GM12878 (cell line): ENCODE measurements at regions not wholly inside any gene's neighbourhood (a gene's known extent, or its start where the extent isn't known, plus 50 kb on each side); places are given as distances from the start of the nearest gene placed in this dataset.

Experiments used
- ATAC-seq: fragments of 200-7000 bp; cut with Tn5 transposase; 3 replicates; pipeline ENCODE4 v1.9.1; 2020; ENCODE audit warnings: mild to moderate bottlenecking, moderate library complexity
- BruUV-seq: library from RNA; stranded (reverse); fragments of 400-500 nt; replicated peaks from 2 replicates; lab custom pipeline; 2021; lab: Mats Ljungman, UMichigan
- CTCF ChIA-PET: fragments of 300-600 bp; sonication (Branson Sonifier 250); formaldehyde crosslinking; extraction: SDS; loops from one replicate; lab custom pipeline; 2021; ENCODE audit warnings: inconsistent platforms; lab: Yijun Ruan, JAX
- POLR2A ChIA-PET: fragments of 350-600 bp; formaldehyde crosslinking; extraction: SDS; loops from one replicate; lab custom pipeline; 2021; ENCODE audit warnings: inconsistent platforms; lab: Charles Lee
- RAD21 ChIA-PET: fragments of 300-600 bp; sonication (Branson Sonifier 250); formaldehyde crosslinking; loops from one replicate; lab custom pipeline; 2023; ENCODE audit warnings: antibody characterized with exemption; ENCODE audit not compliant: unreplicated experiment; lab: Charles Lee
- SMC1A ChIA-PET: fragments of 300-600 bp; sonication (Branson Sonifier 250); formaldehyde crosslinking; loops from one replicate; lab custom pipeline; 2023; ENCODE audit not compliant: unreplicated experiment, uncharacterized antibody; lab: Charles Lee
- DNase-seq: peaks from one replicate; pipeline ENCODE4 v3.0.0-alpha.2; 2011; ENCODE audit warnings: low read depth, low spot score
- FAIRE-seq: peaks from 3 replicates; lab custom pipeline; 2011; peaks lifted over from hg19 to GRCh38; lab: Jason Lieb, UNC
- H2AFZ ChIP-seq: 2 replicates; pipeline ENCODE4 v1.6.0; 2011; ENCODE audit warnings: low read depth, low read length, control low read depth; ENCODE audit not compliant: control insufficient read depth
- H3K27ac ChIP-seq: 2 replicates; pipeline ENCODE4 v1.5.1; 2011; ENCODE audit warnings: control low read depth; ENCODE audit not compliant: control insufficient read depth, insufficient read depth
- H3K27me3 ChIP-seq, 2 experiments: replicated peaks in 1 of 2; 2 replicates each; pipeline versions ENCODE4 v1.6.0 to v1.6.1; 2011; ENCODE audit warnings: low read length in 1 of 2; ENCODE audit not compliant: control insufficient read depth in 2 of 2, insufficient read depth in 2 of 2
- H3K36me3 ChIP-seq, 2 experiments: 2 replicates each; pipeline ENCODE4 v1.5.1; 2011; ENCODE audit warnings: low read length in 1 of 2; ENCODE audit not compliant: control insufficient read depth in 2 of 2, insufficient read depth in 2 of 2
- H3K4me1 ChIP-seq: 2 replicates; pipeline ENCODE4 v1.6.1; 2011; ENCODE audit warnings: mild to moderate bottlenecking, low read length, moderate library complexity, mixed read lengths; ENCODE audit not compliant: control insufficient read depth, insufficient read depth
- H3K4me2 ChIP-seq: 2 replicates; pipeline ENCODE4 v1.6.0; 2011; ENCODE audit warnings: control low read depth; ENCODE audit not compliant: control insufficient read depth, insufficient read depth
- H3K4me3 ChIP-seq: fragments of 200-600 bp; sonication (generic); 2 replicates; pipeline ENCODE4 v1.5.1; 2016
- H3K79me2 ChIP-seq: 2 replicates; pipeline ENCODE4 v1.6.0; 2011; ENCODE audit warnings: low read length; ENCODE audit not compliant: control insufficient read depth, insufficient read depth
- H3K9ac ChIP-seq: 2 replicates; pipeline ENCODE4 v1.8.0; 2011; ENCODE audit warnings: low read length, control low read depth, mixed read lengths; ENCODE audit not compliant: control insufficient read depth, insufficient read depth
- H3K9me3 ChIP-seq: replicated peaks from 3 replicates; pipeline ENCODE4 v1.5.1; 2011; ENCODE audit warnings: mild to moderate bottlenecking, low read length; ENCODE audit not compliant: control insufficient read depth, insufficient read depth
- H4K20me1 ChIP-seq: 2 replicates; pipeline ENCODE4 v1.6.0; 2011; ENCODE audit not compliant: control insufficient read depth, insufficient read depth
- BCL11A ChIP-seq: IDR thresholded peaks from 2 replicates; pipeline ENCODE4 v1.6.1; 2011; ENCODE audit warnings: low read depth, low read length
- CHD1 ChIP-seq: IDR thresholded peaks from 2 replicates; pipeline ENCODE4 v1.6.1; 2012; ENCODE audit warnings: low read depth, low read length, improper control_type of control experiment
- HDGF ChIP-seq: fragments of 450-650 bp; IDR thresholded peaks from 2 replicates; pipeline ENCODE4 v1.6.1; 2016; ENCODE audit warnings: antibody characterized with exemption
- JUND ChIP-seq: IDR thresholded peaks from 2 replicates; pipeline ENCODE4 v1.6.1; 2012; ENCODE audit warnings: low read depth, mild to moderate bottlenecking, low read length, improper control_type of control experiment, moderate library complexity
- MTA2 ChIP-seq: fragments of 450-650 bp; IDR thresholded peaks from 2 replicates; pipeline ENCODE4 v1.6.1; 2016; ENCODE audit warnings: low read depth, mild to moderate bottlenecking, moderate library complexity
- MTA3 ChIP-seq: IDR thresholded peaks from 2 replicates; pipeline ENCODE4 v1.6.1; 2012; ENCODE audit warnings: low read length, inconsistent platforms, borderline replicate concordance
- NFYA ChIP-seq: IDR thresholded peaks from 2 replicates; pipeline ENCODE4 v1.6.1; 2011; ENCODE audit warnings: low read depth, mild to moderate bottlenecking, low read length, improper control_type of control experiment, borderline replicate concordance
- PAX8 ChIP-seq: fragments of 450-650 bp; IDR thresholded peaks from 2 replicates; pipeline ENCODE4 v1.6.1; 2017; ENCODE audit warnings: mild to moderate bottlenecking, moderate library complexity
- RFX5 ChIP-seq: IDR thresholded peaks from 2 replicates; pipeline ENCODE4 v1.6.1; 2011; ENCODE audit warnings: low read depth, low read length, improper control_type of control experiment
- WGBS: methylation state at CpG from one replicate; pipeline ENCODE4 v1.1.6; 2016; ENCODE audit warnings: low lambda C conversion rate; ENCODE audit not compliant: insufficient replicate concordance, insufficient coverage; ENCODE audit errors: missing lambda C conversion rate; 5-methylcytosine and 5-hydroxymethylcytosine counted together
- in situ Hi-C: fragments of 300-500 bp; cut with MboI; formaldehyde crosslinking; loops from 9 replicates; pipeline ENCODE4 v1.14.3; 2018; ENCODE audit warnings: mixed read lengths
- intact Hi-C: fragments of 100-400 bp; cut with micrococcal nuclease; formaldehyde crosslinking; loops from one replicate; pipeline ENCODE4 v1.14.2; 2022; ENCODE audit not compliant: unreplicated experiment
- TF ChIP-seq, protein P1 (sequence below): IDR thresholded peaks from 2 replicates; pipeline ENCODE4 v1.6.1; 2011; ENCODE audit warnings: low read depth, mild to moderate bottlenecking, low read length, moderate library complexity, borderline replicate concordance; ENCODE audit errors: extremely low read depth
- TF ChIP-seq, protein P2 (sequence below): IDR thresholded peaks from 2 replicates; pipeline ENCODE4 v1.6.1; 2011; ENCODE audit warnings: mild to moderate bottlenecking, low read depth, low read length, moderate library complexity; ENCODE audit not compliant: insufficient replicate concordance

DNA sequence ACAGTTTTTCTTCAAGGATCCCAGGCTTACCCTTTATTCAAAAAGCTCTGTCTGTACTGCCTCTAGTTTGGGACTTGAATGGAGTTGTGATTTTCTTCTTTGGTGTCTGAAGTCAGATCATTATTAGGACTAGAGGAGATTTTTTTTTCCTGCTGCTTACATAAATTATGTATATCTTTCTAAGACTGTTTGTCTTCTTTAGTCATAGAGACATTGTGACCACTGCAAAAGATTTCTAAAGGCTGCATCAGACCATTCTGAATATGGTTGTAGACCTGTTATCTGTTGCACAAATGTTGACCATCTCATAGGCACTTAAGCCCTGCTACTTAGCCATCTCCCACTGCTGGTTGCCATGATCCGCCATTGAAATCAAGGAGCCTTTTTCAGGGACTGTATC is 238.5 kb upstream of the SMARCA2 start:
- Histone ChIP-seq H3K4me2 (no peak overlapping the region), H3K27me3 (no peaks in the 10 kb centered on the region), H3K4me3 (no peak overlapping the region)
- ATAC-seq (no peak), DNase-seq (no peak)
- SMC1A ChIA-PET: no interaction called here
- no TSS peak for BruUV-seq
- TF ChIP-seq BCL11A (no peak), CHD1 (no peak), PAX8 (no peak), MTA3 (no peak), JUND (no peak), RFX5 (no peak), NFYA (no peak), HDGF (no peak), MTA2 (no peak)
- TF ChIP-seq, protein P1, sequence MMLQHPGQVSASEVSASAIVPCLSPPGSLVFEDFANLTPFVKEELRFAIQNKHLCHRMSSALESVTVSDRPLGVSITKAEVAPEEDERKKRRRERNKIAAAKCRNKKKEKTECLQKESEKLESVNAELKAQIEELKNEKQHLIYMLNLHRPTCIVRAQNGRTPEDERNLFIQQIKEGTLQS: no peak
- TF ChIP-seq, protein P2, sequence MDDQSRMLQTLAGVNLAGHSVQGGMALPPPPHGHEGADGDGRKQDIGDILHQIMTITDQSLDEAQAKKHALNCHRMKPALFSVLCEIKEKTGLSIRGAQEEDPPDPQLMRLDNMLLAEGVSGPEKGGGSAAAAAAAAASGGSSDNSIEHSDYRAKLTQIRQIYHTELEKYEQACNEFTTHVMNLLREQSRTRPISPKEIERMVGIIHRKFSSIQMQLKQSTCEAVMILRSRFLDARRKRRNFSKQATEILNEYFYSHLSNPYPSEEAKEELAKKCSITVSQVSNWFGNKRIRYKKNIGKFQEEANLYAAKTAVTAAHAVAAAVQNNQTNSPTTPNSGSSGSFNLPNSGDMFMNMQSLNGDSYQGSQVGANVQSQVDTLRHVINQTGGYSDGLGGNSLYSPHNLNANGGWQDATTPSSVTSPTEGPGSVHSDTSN: no peak
- TF ChIP-seq, all 136 proteins: peak for 0
- FAIRE-seq: no peak
- Histone ChIP-seq H2AFZ (no peak overlapping the region), H3K36me3 (no peaks in the 10 kb centered on the region), H3K9me3 (no peaks in the 10 kb centered on the region), H4K20me1 (no peaks in the 10 kb centered on the region), H3K9ac (no peak overlapping the region), H3K4me1 (no peaks in the 10 kb centered on the region), H3K79me2 (no peaks in the 10 kb centered on the region), H3K27ac (no peak overlapping the region)
- 100% methylated on average over 1 of the region's 1 CpG for WGBS
- CTCF ChIA-PET: no interaction called here
- POLR2A ChIA-PET: no interaction called here
- in situ Hi-C loops: no loop called here
- RAD21 ChIA-PET: no interaction called here
- intact Hi-C loops: no loop called here
